ENCODE measurements at regions not wholly inside any gene's neighbourhood (a gene's known extent, or its start where the extent isn't known, plus 50 kb on each side); places are given as distances from the start of the nearest gene placed in this dataset.

GRCh38 chr12:70122804-70123203 is 120.4 kb upstream of the CNOT2 start:
- no peak overlapping the region for H3K27ac ChIP-seq
- H3K27me3 ChIP-seq = no peaks in the 10 kb centered on the region
- H3K4me1 ChIP-seq (replicated peaks in 1 of 2) = no peaks in the 10 kb centered on the region
- no peak for TF ChIP-seq CTCF (IDR thresholded peaks at IDR 0.05)
- TF ChIP-seq POLR2A (IDR thresholded peaks at IDR 0.05) = no peak
- no peak overlapping the region for H3K4me3 ChIP-seq
- no peaks in the 10 kb centered on the region for H3K36me3 ChIP-seq (replicated peaks in 1 of 2)
- DNase-seq = no peak
- H3K9me3 ChIP-seq (replicated peaks in 1 of 3) = no peaks in the 10 kb centered on the region
- intact Hi-C loops (cut with DNase I) = no loop called here
- 78 to 91% (median 84%) methylated on average over 3 to 5 of the region's 5 CpGs for WGBS, 4 donors

GRCh38 chr12:70149013-70149412 is 94.2 kb upstream of the CNOT2 start:
- no peak overlapping the region for H3K4me3 ChIP-seq
- no peak for DNase-seq
- no peak overlapping the region for H3K27ac ChIP-seq
- no peaks in the 10 kb centered on the region for H3K36me3 ChIP-seq (replicated peaks in 1 of 2)
- intact Hi-C loops (cut with DNase I) = no loop called here
- TF ChIP-seq CTCF (IDR thresholded peaks at IDR 0.05) (no peak), POLR2A (IDR thresholded peaks at IDR 0.05) (no peak)
- 68 to 89% (median 80%) methylated on average over 2 of the region's 2 CpGs for WGBS, 4 donors
- no peaks in the 10 kb centered on the region for H3K9me3 ChIP-seq (replicated peaks in 1 of 3)
- H3K4me1 ChIP-seq (replicated peaks in 1 of 2) = no peaks in the 10 kb centered on the region
- no peaks in the 10 kb centered on the region for H3K27me3 ChIP-seq

GRCh38 chr12:70149665-70150064 is 93.6 kb upstream of the CNOT2 start:
- Histone ChIP-seq H3K27ac (no peak overlapping the region), H3K4me1 (replicated peaks in 1 of 2) (no peaks in the 10 kb centered on the region), H3K9me3 (replicated peaks in 1 of 3) (no peaks in the 10 kb centered on the region), H3K27me3 (no peaks in the 10 kb centered on the region), H3K36me3 (replicated peaks in 1 of 2) (no peaks in the 10 kb centered on the region), H3K4me3 (no peak overlapping the region)
- no peak for DNase-seq
- intact Hi-C loops (cut with DNase I) = no loop called here
- TF ChIP-seq POLR2A (IDR thresholded peaks at IDR 0.05) (no peak), CTCF (IDR thresholded peaks at IDR 0.05) (no peak)

GRCh38 chr12:70150230-70150629 is 93.0 kb upstream of the CNOT2 start:
- intact Hi-C loops (cut with DNase I) = no loop called here
- TF ChIP-seq CTCF (IDR thresholded peaks at IDR 0.05) (no peak), POLR2A (IDR thresholded peaks at IDR 0.05) (no peak)
- Histone ChIP-seq H3K9me3 (replicated peaks in 1 of 3) (peaks cover 0 to under 1% (median 0%) of the 10 kb centered on the region in 3 donors), H3K27ac (no peak overlapping the region), H3K27me3 (no peaks in the 10 kb centered on the region), H3K4me1 (replicated peaks in 1 of 2) (no peaks in the 10 kb centered on the region), H3K36me3 (replicated peaks in 1 of 2) (no peaks in the 10 kb centered on the region), H3K4me3 (no peak overlapping the region)
- DNase-seq = no peak
- WGBS, 4 donors = 78 to 89% (median 88%) methylated on average over 2 of the region's 2 CpGs

All from adrenal gland (tissue), 9 donors.